NCI-H1417 (cell line): ENCODE measurements at regions not wholly inside any gene's neighbourhood (a gene's known extent, or its start where the extent isn't known, plus 50 kb on each side); places are given as distances from the start of the nearest gene placed in this dataset.
"Not testable (repeated sequence)": the region's sequence is repeated elsewhere in the genome, so short reads cannot be mapped to it uniquely, and the experiment has no call there.

Experiments used
- DNase-seq, 3 experiments: peaks; one replicate each; lab custom pipeline; 2025; lab: John Stamatoyannopoulos, UW

DNA sequence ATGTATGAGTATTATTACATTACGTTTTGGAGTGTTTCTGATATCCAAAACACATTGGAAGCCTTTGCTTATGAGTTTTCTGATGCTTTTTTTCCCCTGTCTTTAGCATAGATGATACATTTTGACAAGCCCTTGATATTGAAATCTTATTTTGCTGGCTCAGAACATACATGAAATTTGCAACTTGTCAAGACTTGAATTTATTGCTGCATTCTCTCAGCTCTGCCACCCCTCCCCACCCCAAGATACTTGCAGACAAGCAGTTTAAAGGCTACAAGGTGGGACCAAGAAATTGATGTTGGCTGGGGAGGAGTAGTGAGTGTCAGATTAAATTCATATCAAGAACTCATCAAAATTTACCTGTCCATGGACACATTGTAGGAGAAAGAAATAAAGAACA lies 160.2 kb downstream of the GJA1 start:
- no peak for DNase-seq

DNA sequence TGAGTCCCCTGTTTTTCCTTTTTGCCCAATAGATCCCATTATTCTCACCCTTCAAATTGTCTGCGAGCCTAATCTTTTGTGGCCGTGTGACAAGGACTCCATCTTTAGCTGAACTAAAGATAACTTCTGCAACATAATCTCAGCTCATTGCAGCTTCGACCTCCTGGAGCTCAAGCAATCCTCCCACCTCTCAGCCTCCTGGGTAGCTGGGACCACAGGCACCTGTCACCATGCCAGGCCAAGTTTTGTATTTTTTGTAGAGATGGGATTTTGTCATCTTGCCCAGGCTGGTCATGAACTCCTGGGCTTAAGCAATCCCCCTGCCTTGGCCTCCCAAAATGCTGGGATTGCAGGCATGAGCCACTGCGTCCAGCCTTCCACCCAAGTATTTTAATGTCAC lies 161.0 kb downstream of the GJA1 start:
- DNase-seq: no peak

DNA sequence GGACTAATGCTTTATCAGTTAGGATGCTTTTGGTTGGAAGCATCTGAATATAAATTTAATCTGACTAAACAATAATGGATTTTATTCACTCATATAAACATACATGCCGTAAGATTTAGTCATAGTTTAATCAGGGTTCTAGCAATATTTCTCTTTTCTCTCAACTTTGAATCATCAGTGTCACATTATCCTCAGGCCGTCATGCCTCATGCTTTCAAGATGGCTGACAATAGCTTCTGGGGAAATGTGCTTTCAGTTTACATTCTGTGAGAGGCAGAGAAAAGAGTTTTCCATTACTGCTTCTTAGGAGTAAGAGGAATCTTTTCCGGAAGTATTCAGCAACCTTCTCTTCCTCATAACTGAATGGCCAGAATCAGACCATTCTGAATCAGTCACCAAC lies 162.2 kb downstream of the GJA1 start:
- DNase-seq: no peak

DNA sequence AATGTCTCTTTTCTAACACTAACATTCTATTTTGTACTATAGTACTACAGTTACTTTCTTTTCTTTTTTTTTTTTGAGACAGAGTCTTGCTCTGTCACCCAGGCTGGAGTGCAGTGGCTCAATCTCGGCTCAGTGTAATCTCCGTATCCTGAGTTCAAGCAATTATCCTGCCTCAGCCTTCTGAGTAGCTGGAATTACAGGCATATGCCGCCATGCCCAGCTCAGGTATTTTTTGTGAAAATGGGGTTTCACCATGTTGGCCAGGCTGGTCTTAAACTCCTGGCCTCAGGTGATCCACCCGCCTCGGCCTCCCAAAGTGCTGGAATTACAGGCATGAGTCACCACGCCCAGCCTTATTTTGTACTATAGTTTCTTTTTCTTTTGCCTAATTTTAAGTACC lies 163.9 kb downstream of the GJA1 start:
- not testable (repeated sequence) for DNase-seq

DNA sequence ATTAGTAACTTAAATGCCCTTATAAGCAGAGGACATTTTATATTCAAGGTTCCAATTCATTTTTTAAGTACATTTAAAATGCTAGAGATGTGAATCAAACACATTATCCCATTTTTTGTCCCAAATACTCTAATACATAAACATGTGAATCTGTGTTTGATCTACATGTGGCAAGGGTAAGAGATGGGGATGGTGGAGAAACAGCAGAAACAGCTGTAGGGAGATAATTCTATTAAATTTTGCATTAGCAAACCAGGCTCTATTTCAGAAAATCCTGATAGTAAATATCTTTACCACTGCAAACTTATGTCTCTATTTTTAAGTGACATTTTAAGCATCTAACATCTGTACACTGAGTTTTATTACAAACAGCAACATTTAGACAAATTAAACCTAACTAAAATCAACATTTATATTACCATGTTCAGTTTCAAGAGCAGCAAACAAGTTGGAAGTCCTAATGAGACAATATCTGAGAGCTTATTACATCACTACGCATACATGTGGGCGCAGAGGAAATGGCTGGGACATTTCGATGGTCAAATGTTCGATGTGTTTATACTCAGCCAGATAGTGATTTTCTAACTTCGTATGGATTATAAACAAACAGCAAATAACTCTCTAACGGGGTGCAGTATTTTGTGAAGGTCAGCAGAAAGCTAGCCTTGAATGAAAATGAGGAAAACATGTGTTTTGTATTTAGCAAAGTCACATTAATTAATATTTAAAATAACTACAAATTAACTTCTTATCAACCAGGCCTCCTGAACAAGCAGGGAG lies 165.1 kb downstream of the GJA1 start:
- no peak for DNase-seq

DNA sequence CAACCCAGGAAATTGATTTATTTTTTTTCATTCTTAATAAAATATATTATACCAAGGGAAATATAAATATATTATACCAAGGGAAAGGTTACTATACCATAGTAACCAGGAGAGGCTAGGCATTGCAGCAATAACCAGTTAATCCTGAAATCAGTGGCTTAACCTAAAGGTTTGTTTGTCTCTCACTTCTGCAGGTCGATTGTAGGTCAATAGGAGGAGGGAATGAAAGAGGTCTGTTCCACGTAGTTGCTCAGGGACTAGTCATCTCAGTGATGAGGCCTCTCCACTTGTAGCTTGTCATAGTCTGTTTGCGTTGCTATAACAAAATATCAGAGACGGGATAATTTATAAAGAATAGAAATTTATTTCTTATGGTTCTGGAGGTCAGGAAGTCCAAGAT lies 168.0 kb downstream of the GJA1 start:
- DNase-seq: peak in 1 of 3 experiments; percentile 4

DNA sequence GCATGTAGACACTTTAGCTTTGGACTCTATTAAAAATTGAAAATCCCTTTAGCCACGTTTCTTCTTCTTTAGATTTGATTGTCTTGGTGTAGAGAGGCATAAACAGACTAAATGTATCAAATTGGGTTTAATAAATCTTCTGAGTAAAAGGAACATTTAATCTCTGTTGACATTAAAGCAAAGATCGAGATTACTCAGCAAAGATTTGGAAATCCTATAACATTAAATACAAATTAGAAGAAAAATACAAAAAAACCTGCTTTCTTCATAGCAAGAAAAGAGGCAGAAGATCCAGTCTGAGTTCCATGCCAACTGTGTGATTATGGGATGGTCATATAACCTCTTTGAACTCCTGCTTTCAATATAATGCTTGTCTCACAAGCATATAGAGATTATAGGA lies 172.3 kb downstream of the GJA1 start:
- DNase-seq: no peak

DNA sequence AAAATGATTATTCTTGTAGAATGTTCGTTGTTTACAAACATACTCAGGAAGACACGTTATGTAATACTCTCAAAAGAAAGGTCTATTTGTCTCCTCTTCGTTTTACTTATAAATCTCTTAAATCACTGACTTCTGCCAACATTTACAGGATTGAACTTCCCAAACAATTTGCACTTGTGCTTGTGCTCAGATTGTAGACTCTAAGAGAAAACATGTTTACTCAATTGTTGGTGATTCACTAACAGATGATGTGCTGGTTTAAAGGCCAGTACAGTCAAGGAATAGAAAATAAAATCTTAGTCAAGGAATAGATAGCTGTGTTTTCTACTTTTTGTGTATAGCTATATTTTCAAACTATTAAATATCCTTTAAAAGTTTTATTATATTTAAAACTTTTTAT lies 172.8 kb downstream of the GJA1 start:
- DNase-seq: no peak

DNA sequence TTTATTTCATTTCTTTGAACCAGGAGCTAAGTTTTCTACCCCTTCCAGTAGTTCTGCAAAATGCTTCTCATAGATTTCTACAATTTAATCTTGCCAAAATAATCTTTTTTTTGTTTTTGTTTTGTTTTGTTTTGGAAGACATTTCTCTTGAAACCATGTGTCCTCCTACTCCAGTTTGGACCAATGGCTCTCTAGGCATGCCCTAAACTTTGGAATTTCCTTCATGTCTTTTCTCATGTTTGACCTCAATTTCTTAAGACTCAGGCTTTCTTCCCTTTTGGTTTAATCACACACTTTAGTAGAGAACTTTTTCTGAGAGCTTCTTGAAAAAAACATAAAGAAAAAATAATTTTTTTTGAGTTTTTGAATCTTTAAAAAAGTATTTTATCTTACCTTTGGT lies 173.8 kb downstream of the GJA1 start:
- no peak for DNase-seq

DNA sequence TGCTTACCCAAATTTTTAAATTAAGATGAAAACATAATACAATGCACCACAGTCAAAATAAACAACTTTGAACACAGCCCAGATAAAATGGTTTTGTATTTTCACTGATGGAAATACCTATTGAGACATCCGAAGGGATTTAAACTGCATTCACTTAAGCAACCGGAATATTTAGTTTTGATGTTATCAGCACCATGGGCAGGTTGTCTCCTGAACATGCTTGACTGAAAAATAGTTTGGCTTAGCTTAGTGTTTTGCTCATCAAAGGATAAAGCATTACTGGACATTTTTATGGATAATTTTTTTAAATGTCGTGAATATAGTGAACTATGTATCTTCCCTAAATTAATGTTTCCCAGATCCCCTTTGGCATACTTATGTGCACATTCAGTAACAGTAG lies 177.5 kb downstream of the GJA1 start:
- DNase-seq: no peak

DNA sequence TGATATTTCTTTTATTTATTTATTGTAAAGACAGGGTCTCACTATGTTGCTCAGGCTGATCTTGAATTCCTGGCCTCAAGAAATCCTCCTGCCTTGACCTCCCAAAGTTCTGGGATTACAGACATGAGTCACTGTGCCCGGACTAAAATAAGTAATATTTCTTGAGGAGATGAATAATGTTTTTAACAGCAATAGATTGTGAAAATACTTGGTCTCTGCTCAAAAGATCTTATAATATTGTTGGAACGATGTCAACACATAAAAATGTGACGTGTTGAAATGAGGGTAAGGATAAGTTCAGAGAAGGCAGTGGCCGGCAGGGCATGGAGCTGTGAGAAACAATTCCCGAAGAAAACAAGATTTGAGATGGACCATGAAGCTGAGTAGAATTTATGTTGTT lies 178.7 kb downstream of the GJA1 start:
- DNase-seq: no peak

DNA sequence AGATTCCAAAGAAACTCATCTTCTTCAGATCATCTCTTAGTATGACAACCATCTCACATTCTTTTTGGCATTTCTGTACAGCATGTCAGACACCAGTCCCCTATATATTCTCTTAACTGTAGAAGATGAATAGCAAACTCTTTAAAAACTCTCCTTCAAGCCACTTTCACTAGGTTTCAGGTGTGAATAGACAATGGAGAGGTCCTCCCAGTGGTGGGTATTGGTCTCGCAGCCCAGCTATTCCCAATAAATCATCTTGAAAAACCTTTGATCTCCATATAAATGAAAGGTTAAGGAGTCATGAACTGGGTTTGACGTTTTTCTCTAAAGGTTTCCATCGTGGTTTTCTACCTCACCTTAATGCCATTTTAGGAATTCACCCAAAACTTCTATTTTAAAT lies 180.0 kb downstream of the GJA1 start:
- no peak for DNase-seq

DNA sequence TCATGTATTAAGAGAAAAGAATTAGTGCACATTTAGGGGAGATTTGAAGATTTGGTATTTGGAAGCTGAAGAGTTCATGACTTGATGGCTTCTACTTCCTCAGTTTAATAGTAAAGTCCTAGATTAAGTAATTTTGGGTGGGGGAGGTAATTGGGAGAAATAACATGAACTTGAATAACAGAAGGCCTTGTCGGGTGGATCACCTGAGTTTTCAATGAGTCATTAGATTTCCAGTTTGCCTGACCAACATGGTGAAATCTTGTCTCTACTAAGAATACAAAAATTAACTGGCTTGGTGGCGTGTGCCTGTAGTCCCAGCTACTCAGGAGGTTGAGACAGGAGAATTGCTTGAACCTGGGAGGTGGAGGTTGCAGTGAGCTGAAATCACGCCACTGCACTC lies 181.0 kb downstream of the GJA1 start:
- no peak for DNase-seq

DNA sequence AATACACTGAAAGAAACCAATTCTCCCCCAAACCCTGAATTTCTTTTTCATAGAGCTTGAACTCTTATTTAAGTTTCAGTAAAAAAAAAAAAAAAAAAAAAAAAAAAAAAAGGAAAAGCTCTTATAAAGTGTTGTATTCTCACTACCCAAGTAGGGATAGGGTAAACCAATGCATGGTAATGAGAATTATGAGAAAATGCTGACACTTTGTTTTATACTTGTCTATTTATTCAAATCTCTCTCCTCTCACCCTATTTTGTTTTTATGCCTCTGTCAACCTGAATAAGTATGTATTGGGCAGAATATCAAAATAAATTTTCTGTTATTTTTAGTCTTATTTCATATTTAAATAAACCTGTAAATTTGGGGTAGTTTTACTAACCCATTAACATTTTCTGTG lies 181.9 kb downstream of the GJA1 start:
- DNase-seq: no peak

DNA sequence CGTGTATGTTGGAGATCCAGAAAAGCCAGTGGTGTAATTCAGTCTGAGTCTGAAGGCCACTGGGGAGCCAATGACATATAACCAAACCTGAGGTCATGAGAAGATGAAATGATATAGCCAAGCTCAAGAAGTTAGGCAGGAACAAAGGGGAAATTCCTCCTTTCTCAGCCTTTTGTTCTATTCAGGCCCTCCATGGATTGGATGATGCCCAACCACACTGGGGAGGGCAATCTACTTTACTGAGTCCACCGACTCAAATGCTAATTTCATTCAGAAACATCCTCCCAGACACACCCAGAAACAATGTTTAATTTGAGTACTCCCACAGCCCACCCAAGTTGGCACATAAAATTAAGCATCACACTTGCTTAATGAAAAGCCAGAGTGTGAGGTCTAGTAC lies 183.6 kb downstream of the GJA1 start:
- DNase-seq: no peak

DNA sequence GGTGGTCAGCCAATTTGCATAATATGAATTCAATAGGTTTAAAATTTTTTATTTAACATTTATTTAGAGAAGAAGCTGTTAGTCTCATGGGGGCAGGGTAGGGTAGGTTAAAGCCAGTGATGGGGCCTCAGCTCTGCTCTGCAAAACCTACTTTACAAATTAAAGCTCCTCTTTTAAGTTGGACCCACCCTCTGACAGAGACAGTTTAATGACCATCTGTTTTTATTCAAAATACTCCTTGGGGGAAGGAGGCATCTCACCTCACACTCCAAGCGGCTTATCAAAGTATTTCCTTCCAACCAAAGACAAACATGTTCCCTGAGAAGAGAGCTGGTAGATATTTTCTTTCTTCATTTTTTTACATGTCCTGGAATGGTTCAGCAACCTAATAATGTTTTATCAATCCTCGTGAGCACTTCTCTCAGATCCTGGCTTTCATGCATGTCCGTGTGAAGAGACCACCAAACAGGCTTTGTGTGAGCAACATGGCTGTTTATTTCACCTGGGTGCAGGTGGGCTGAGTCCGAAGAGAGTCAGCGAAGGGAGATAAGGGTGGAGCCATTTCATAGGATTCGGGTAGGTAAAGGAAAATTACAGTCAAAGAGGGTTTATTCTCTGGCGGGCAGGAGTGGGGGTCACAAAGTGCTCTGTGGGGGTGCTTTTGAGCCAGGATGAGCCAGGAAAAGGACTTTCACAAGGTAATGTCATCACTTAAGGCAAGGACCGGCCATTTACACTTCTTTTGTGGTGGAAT lies 184.7 kb downstream of the GJA1 start:
- DNase-seq: no peak

DNA sequence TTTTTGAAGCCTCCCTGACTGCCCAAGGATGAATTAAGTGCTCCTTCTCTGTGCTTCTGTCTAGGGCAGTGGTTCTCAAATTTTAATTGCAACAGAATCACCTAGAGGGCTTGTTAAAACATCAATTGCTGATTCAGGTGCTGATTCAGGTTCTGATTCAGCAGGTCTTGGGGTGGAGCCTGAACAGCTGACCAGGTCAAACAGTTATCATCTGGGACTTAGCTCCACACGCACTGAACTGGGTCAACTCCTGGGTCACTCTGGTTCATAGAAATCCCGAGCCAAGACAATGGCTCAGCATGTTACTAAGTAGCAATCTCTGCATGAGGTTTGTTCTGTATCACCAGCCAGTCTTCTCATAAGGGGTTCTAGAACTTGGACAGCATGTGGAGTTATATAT lies 192.3 kb downstream of the GJA1 start:
- peak in 2 of 3 experiments; percentile 3 to 5 for DNase-seq

DNA sequence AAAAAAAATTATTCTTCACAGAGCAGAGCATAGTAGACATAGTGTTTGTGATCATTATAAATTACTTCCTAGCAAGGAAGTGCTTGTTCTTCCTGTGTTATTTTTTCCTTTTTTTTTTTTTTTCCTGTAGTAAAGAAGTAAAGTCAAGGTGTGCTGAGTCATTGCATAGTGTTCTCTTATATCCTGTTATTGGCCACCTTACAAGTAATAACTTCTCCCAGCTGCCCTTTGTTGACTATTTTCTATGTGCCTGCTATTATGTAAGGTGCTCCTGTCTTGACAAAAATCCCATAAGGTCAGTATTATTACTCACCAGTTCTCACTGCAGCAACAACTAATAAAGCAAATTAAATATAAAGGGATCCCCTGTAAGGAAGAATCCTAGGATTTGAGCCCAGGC lies 195.3 kb downstream of the GJA1 start:
- no peak for DNase-seq

DNA sequence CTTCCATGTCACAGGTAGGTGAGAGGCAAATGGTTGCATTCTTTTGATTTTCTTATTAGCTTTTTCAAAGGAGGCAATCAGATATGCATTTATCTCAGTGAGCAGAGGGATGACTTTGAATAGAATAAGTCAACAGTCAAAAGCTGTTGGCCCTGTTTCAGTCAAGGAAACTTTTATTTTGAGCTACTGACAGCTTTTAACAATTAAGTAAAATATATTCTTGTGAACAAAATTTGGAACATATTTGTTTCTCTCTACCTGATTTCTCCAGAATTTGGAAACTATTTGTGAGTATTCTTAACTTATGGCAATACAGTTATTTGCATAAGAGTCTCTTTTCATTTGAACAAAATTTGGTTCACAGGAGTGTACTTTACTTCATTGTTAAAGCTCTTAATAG lies 196.3 kb downstream of the GJA1 start:
- DNase-seq: not testable (repeated sequence)

DNA sequence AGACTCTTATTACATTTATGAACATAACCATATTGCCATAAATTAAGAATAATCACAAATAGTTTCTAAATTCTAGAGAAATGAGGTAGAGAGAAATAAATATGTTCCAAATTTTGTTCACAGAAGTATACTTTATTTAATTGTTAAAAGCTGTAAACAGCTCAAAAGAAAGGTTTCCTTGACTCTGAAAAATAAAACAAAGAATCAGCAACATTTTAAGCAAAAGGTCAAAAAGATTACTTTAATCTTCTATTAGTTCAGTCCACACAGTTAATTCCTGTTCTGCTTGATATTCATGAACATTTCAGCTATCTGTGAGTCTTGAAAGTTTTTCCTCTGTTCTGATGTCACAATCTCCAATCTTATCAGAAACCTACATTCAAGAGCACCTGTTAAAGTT lies 197.9 kb downstream of the GJA1 start:
- no peak for DNase-seq

DNA sequence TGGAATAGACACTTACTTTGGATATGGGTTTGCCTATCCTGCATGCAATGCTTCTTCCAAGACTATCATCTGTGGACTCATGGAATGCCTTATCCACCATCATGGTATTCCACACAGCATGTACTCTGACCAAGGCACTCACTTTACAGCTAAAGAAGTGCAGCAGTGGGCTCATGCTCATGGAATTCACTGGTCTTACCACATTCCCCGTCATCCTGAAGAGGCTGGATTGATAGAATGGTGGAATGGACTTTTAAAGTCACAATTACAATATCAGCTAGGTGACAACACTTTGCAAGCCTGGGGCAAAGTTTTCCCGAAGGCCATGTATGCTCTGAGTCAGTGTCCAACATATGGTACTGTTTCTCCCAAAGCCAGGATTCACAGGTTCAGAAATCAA lies 199.1 kb downstream of the GJA1 start:
- DNase-seq: not testable (repeated sequence)

DNA sequence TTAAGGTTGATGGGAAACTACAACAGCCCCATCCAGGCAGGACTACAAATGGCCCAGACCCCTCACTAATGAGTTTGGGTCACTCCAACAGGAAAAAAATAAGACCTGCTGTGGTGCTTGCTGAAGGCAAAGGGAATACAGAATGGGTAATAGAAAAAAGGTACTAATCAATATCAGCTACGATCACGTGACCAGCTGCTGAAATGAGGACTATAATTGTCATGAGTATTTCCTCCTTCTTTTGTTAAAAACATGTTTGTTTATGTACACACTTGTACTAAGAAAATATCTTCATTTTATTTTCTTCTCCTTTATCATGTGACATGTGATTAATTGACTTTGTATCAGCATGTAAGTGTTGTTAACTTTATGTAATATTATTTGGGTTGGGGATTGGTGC lies 199.9 kb downstream of the GJA1 start:
- no peak for DNase-seq

DNA sequence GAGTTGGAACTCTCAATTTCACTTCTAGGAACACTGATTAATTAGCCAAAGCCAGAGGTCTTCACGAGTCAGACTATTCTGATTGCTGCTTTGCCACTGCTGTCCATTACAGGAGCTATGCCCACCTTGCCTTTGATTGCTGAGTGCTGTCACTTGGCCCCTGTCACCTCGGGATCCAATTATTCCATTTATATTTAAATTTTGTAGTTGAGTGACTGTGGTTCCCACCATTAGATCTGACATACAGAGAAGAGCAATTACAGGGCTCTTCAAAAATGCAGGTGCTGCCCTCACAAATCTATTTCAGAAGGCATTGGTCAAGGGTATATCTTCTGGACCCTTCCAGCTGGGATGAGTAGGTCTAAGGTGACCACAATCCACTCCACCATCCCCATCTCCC lies 200.8 kb downstream of the GJA1 start:
- not testable (repeated sequence) for DNase-seq

DNA sequence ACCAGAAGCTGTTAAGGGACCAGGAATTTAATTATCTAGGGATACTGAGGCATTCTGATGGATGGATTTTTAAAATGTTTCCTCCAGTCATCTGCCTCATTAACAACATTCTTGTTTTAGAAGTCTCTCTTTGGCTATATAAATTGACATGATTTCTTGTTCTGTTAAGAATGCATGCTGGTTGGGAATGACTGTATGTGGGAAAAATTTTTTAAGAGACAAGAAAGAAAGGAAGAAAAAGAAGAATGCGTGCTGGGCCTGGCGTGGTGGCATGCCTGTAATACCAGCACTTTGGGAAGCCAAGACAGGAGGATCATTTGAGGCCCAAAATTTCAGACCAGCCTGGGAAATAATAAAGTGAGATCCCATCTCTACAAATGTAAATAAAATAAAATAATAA lies 203.6 kb downstream of the GJA1 start:
- no peak for DNase-seq
